ENCODE measurements at regions not wholly inside any gene's neighbourhood (a gene's known extent, or its start where the extent isn't known, plus 50 kb on each side); places are given as distances from the start of the nearest gene placed in this dataset.
"Not testable (repeated sequence)": the region's sequence is repeated elsewhere in the genome, so short reads cannot be mapped to it uniquely, and the experiment has no call there.

- H3K27me3 Mint-ChIP-seq (ENCODE audit: low read depth) = no peaks in the 10 kb centered on the region
- H3K36me3 Mint-ChIP-seq (ENCODE audit: low read depth) = no peaks in the 10 kb centered on the region
- no peaks in the 10 kb centered on the region for H3K4me1 Mint-ChIP-seq (ENCODE audit: low read depth)
- intact Hi-C loops (cut with micrococcal nuclease) = no loop called here
- H3K4me3 Mint-ChIP-seq = no peak overlapping the region
- DNase-seq = no peak
- H3K9me3 Mint-ChIP-seq = peaks cover 15% of the 10 kb centered on the region
- H3K27ac Mint-ChIP-seq = no peak overlapping the region
- CTCF ChIA-PET = no interaction called here
These were observed 232.1 kb downstream of the FZD1 start for GRCh38 chr7:91496251-91496820.

GRCh38 chr7:91497277-91497676 lies 233.0 kb downstream of the FZD1 start:
- H3K9me3 Mint-ChIP-seq = peaks cover 15% of the 10 kb centered on the region
- intact Hi-C loops (cut with micrococcal nuclease); H3K4me1 Mint-ChIP-seq (ENCODE audit: low read depth); H3K27ac Mint-ChIP-seq; H3K4me3 Mint-ChIP-seq; DNase-seq; H3K36me3 Mint-ChIP-seq (ENCODE audit: low read depth); H3K27me3 Mint-ChIP-seq (ENCODE audit: low read depth); CTCF ChIA-PET: not testable (repeated sequence)

- H3K27me3 Mint-ChIP-seq (ENCODE audit: low read depth) = no peaks in the 10 kb centered on the region
- no peaks in the 10 kb centered on the region for H3K36me3 Mint-ChIP-seq (ENCODE audit: low read depth)
These were observed 239.8 kb downstream of the FZD1 start for GRCh38 chr7:91503934-91504555.

GRCh38 chr7:91504919-91505318 lies 240.7 kb downstream of the FZD1 start:
- CTCF ChIA-PET = no interaction called here
- no peak overlapping the region for H3K27ac Mint-ChIP-seq

More at GRCh38 chr7:91503934-91504555, 239.8 kb downstream of the FZD1 start:
- Mint-ChIP-seq H3K4me3 (no peak overlapping the region), H3K4me1 (ENCODE audit: low read depth) (no peaks in the 10 kb centered on the region), H3K9me3 (peaks cover 9% of the 10 kb centered on the region), H3K27ac (no peak overlapping the region)
- DNase-seq = no peak
- intact Hi-C loops (cut with micrococcal nuclease) = no loop called here
- CTCF ChIA-PET = no interaction called here

GRCh38 chr7:91506966-91507365 lies 242.7 kb downstream of the FZD1 start:
- CTCF ChIA-PET; H3K4me3 Mint-ChIP-seq; H3K36me3 Mint-ChIP-seq (ENCODE audit: low read depth); H3K27me3 Mint-ChIP-seq (ENCODE audit: low read depth); H3K27ac Mint-ChIP-seq; intact Hi-C loops (cut with micrococcal nuclease); H3K4me1 Mint-ChIP-seq (ENCODE audit: low read depth); H3K9me3 Mint-ChIP-seq; DNase-seq: not testable (repeated sequence)

More at GRCh38 chr7:91504919-91505318, 240.7 kb downstream of the FZD1 start:
- no peaks in the 10 kb centered on the region for H3K36me3 Mint-ChIP-seq (ENCODE audit: low read depth)
- intact Hi-C loops (cut with micrococcal nuclease) = no loop called here
- no peak for DNase-seq
- H3K27me3 Mint-ChIP-seq (ENCODE audit: low read depth) = no peaks in the 10 kb centered on the region
- H3K9me3 Mint-ChIP-seq = peaks cover 9% of the 10 kb centered on the region
- H3K4me1 Mint-ChIP-seq (ENCODE audit: low read depth) = no peaks in the 10 kb centered on the region
- no peak overlapping the region for H3K4me3 Mint-ChIP-seq

GRCh38 chr7:91511861-91512260 lies 247.6 kb downstream of the FZD1 start:
- H3K9me3 Mint-ChIP-seq; H3K27ac Mint-ChIP-seq; H3K36me3 Mint-ChIP-seq (ENCODE audit: low read depth); CTCF ChIA-PET; intact Hi-C loops (cut with micrococcal nuclease); H3K27me3 Mint-ChIP-seq (ENCODE audit: low read depth); DNase-seq; H3K4me3 Mint-ChIP-seq; H3K4me1 Mint-ChIP-seq (ENCODE audit: low read depth): not testable (repeated sequence)

- Mint-ChIP-seq H3K4me3 (no peak overlapping the region), H3K27me3 (ENCODE audit: low read depth) (no peaks in the 10 kb centered on the region), H3K9me3 (peaks cover 2% of the 10 kb centered on the region), H3K27ac (no peak overlapping the region), H3K36me3 (ENCODE audit: low read depth) (no peaks in the 10 kb centered on the region), H3K4me1 (ENCODE audit: low read depth) (no peaks in the 10 kb centered on the region)
- intact Hi-C loops (cut with micrococcal nuclease) = no loop called here
- no peak for DNase-seq
- CTCF ChIA-PET = no interaction called here
These were observed 248.7 kb downstream of the FZD1 start for GRCh38 chr7:91512958-91513357.

- intact Hi-C loops (cut with micrococcal nuclease) = no loop called here
- no peak overlapping the region for H3K27ac Mint-ChIP-seq
- H3K4me3 Mint-ChIP-seq = no peak overlapping the region
- H3K27me3 Mint-ChIP-seq (ENCODE audit: low read depth) = no peaks in the 10 kb centered on the region
- H3K4me1 Mint-ChIP-seq (ENCODE audit: low read depth) = no peaks in the 10 kb centered on the region
- CTCF ChIA-PET = no interaction called here
- no peaks in the 10 kb centered on the region for H3K9me3 Mint-ChIP-seq
- DNase-seq = no peak
- no peaks in the 10 kb centered on the region for H3K36me3 Mint-ChIP-seq (ENCODE audit: low read depth)
These were observed 250.4 kb downstream of the FZD1 start for GRCh38 chr7:91514591-91514990.

GRCh38 chr7:91515961-91516360 lies 251.7 kb downstream of the FZD1 start:
- no peak overlapping the region for H3K27ac Mint-ChIP-seq
- CTCF ChIA-PET = no interaction called here
- H3K36me3 Mint-ChIP-seq (ENCODE audit: low read depth) = no peaks in the 10 kb centered on the region

GRCh38 chr7:91517201-91517785 lies 253.1 kb downstream of the FZD1 start:
- no peaks in the 10 kb centered on the region for H3K9me3 Mint-ChIP-seq
- no peaks in the 10 kb centered on the region for H3K27me3 Mint-ChIP-seq (ENCODE audit: low read depth)
- H3K4me1 Mint-ChIP-seq (ENCODE audit: low read depth) = no peaks in the 10 kb centered on the region
- intact Hi-C loops (cut with micrococcal nuclease) = no loop called here
- CTCF ChIA-PET = no interaction called here
- no peak overlapping the region for H3K4me3 Mint-ChIP-seq
- DNase-seq = no peak
- no peak overlapping the region for H3K27ac Mint-ChIP-seq
- no peaks in the 10 kb centered on the region for H3K36me3 Mint-ChIP-seq (ENCODE audit: low read depth)

More at GRCh38 chr7:91515961-91516360, 251.7 kb downstream of the FZD1 start:
- intact Hi-C loops (cut with micrococcal nuclease) = no loop called here
- DNase-seq = no peak
- Mint-ChIP-seq H3K4me3 (no peak overlapping the region), H3K9me3 (no peaks in the 10 kb centered on the region), H3K4me1 (ENCODE audit: low read depth) (no peaks in the 10 kb centered on the region), H3K27me3 (ENCODE audit: low read depth) (no peaks in the 10 kb centered on the region)

GRCh38 chr7:91518058-91518457 lies 253.8 kb downstream of the FZD1 start:
- Mint-ChIP-seq H3K27ac (no peak overlapping the region), H3K9me3 (no peaks in the 10 kb centered on the region), H3K4me1 (ENCODE audit: low read depth) (no peaks in the 10 kb centered on the region), H3K36me3 (ENCODE audit: low read depth) (no peaks in the 10 kb centered on the region), H3K4me3 (no peak overlapping the region), H3K27me3 (ENCODE audit: low read depth) (no peaks in the 10 kb centered on the region)
- DNase-seq = no peak
- intact Hi-C loops (cut with micrococcal nuclease) = no loop called here
- CTCF ChIA-PET = no interaction called here

GRCh38 chr7:91519241-91520158 lies 255.3 kb downstream of the FZD1 start:
- intact Hi-C loops (cut with micrococcal nuclease) = no loop called here
- H3K36me3 Mint-ChIP-seq (ENCODE audit: low read depth) = no peaks in the 10 kb centered on the region
- peaks cover 4% of the 10 kb centered on the region for H3K27me3 Mint-ChIP-seq (ENCODE audit: low read depth)
- H3K9me3 Mint-ChIP-seq = peaks cover 1% of the 10 kb centered on the region
- H3K4me3 Mint-ChIP-seq = no peak overlapping the region
- H3K4me1 Mint-ChIP-seq (ENCODE audit: low read depth) = no peaks in the 10 kb centered on the region
- CTCF ChIA-PET = no interaction called here
- no peak overlapping the region for H3K27ac Mint-ChIP-seq
- DNase-seq = no peak
